Liver (tissue), 8 donors: ENCODE measurements at regions not wholly inside any gene's neighbourhood (a gene's known extent, or its start where the extent isn't known, plus 50 kb on each side); places are given as distances from the start of the nearest gene placed in this dataset.

Source experiments
- DNase-seq: peaks from one replicate; pipeline ENCODE4 v3.0.0-alpha.2; 2017; ENCODE audit warnings: low spot score
- H3K27ac ChIP-seq, 2 donors: one replicate each; pipeline ENCODE4 v1.7.0; 2013; ENCODE audit warnings: inconsistent platforms in 2 of 2, low read length in 2 of 2, control low read depth in 1 of 2, low read depth in 1 of 2, mild to moderate bottlenecking in 1 of 2
- H3K27me3 ChIP-seq, 4 donors: one replicate each; pipeline versions ENCODE4 v1.6.1 to v1.7.0; 2013; ENCODE audit warnings: low read length in 3 of 4, inconsistent platforms in 1 of 4, mild to moderate bottlenecking in 1 of 4, moderate library complexity in 1 of 4; ENCODE audit not compliant: control insufficient read depth in 4 of 4, insufficient read depth in 4 of 4
- H3K36me3 ChIP-seq, 4 donors: one replicate each; pipeline versions ENCODE4 v1.6.1 to v1.7.0; 2013; ENCODE audit warnings: low read length in 3 of 4, mild to moderate bottlenecking in 3 of 4, low read depth in 1 of 4, moderate library complexity in 1 of 4; ENCODE audit not compliant: control insufficient read depth in 4 of 4, insufficient read depth in 3 of 4
- H3K4me1 ChIP-seq, 4 donors: one replicate each; pipeline versions ENCODE4 v1.6.1 to v1.7.0; 2013; ENCODE audit warnings: low read length in 3 of 4, mild to moderate bottlenecking in 3 of 4, moderate library complexity in 1 of 4; ENCODE audit not compliant: control insufficient read depth in 4 of 4, insufficient read depth in 4 of 4
- H3K4me3 ChIP-seq, 3 donors: one replicate each; pipeline versions ENCODE4 v1.6.1 to v1.7.0; 2013; ENCODE audit warnings: low read length in 3 of 3, control low read depth in 1 of 3, low read depth in 1 of 3, mild to moderate bottlenecking in 1 of 3
- H3K9ac ChIP-seq, 2 donors: one replicate each; pipeline ENCODE4 v1.7.0; 2013; ENCODE audit warnings: low read length in 2 of 2, mild to moderate bottlenecking in 2 of 2, moderate library complexity in 2 of 2, control low read depth in 1 of 2, low read depth in 1 of 2
- H3K9me3 ChIP-seq, 4 donors: one replicate each; pipeline versions ENCODE4 v1.6.1 to v1.7.0; 2013; ENCODE audit warnings: low read length in 3 of 4; ENCODE audit not compliant: control insufficient read depth in 4 of 4
- ATF3 ChIP-seq: IDR thresholded peaks from 2 replicates; pipeline ENCODE4 v1.6.1; 2016; ENCODE audit warnings: antibody characterized with exemption
- CTCF ChIP-seq: fragments of 150-350 bp; IDR thresholded peaks from 2 replicates; pipeline ENCODE4 v1.5.1; 2017; ENCODE audit warnings: improper control_type of control experiment, low read depth, low read length; ENCODE audit not compliant: missing input control
- EGR1 ChIP-seq, 2 donors: IDR thresholded peaks; 2 replicates each; pipeline ENCODE4 v1.6.1; 2016 to 2018; ENCODE audit warnings: antibody characterized with exemption in 2 of 2, low read depth in 2 of 2
- FOXA1 ChIP-seq: IDR thresholded peaks from 2 replicates; pipeline ENCODE4 v1.6.1; 2016; ENCODE audit warnings: antibody characterized with exemption
- FOXA2 ChIP-seq: IDR thresholded peaks from 2 replicates; pipeline ENCODE4 v1.6.1; 2016; ENCODE audit warnings: antibody characterized with exemption
- GABPA ChIP-seq, 2 donors: IDR thresholded peaks in 1 of 2; conservative IDR thresholded peaks in 1 of 2; 2 replicates each; pipeline ENCODE4 v1.6.1; 2016; ENCODE audit warnings: antibody characterized with exemption in 2 of 2, mild to moderate bottlenecking in 1 of 2, moderate library complexity in 1 of 2
- HNF4A ChIP-seq, 2 donors: conservative IDR thresholded peaks; 2 replicates each; pipeline ENCODE4 v1.6.1; 2016; ENCODE audit warnings: antibody characterized with exemption in 2 of 2, mild to moderate bottlenecking in 2 of 2
- HNF4G ChIP-seq: IDR thresholded peaks from 2 replicates; pipeline ENCODE4 v1.6.1; 2016; ENCODE audit warnings: antibody characterized with exemption
- JUND ChIP-seq, 2 donors: IDR thresholded peaks; 2 replicates each; pipeline ENCODE4 v1.6.1; 2016; ENCODE audit warnings: antibody characterized with exemption in 2 of 2
- MAX ChIP-seq: IDR thresholded peaks from 2 replicates; pipeline ENCODE4 v1.6.1; 2016; ENCODE audit warnings: antibody characterized with exemption
- NR2F2 ChIP-seq: IDR thresholded peaks from 2 replicates; pipeline ENCODE4 v1.6.1; 2016; ENCODE audit warnings: antibody characterized with exemption
- RAD21 ChIP-seq, 2 donors: IDR thresholded peaks; 2 replicates each; pipeline ENCODE4 v1.6.1; 2016; ENCODE audit warnings: antibody characterized with exemption in 2 of 2, mild to moderate bottlenecking in 2 of 2
- RXRA ChIP-seq, 2 donors: IDR thresholded peaks; 2 replicates each; pipeline ENCODE4 v1.6.1; 2017 to 2018; ENCODE audit warnings: antibody characterized with exemption in 2 of 2, mild to moderate bottlenecking in 1 of 2
- SP1 ChIP-seq: IDR thresholded peaks from 2 replicates; pipeline ENCODE4 v1.6.1; 2018; ENCODE audit warnings: antibody characterized with exemption, mild to moderate bottlenecking
- TAF1 ChIP-seq: conservative IDR thresholded peaks from 2 replicates; pipeline ENCODE4 v1.6.1; 2016; ENCODE audit warnings: antibody characterized with exemption, mild to moderate bottlenecking
- YY1 ChIP-seq: IDR thresholded peaks from 2 replicates; pipeline ENCODE4 v1.6.1; 2016; ENCODE audit warnings: antibody characterized with exemption, mild to moderate bottlenecking
- ZBTB33 ChIP-seq: IDR thresholded peaks from 2 replicates; pipeline ENCODE4 v1.6.1; 2016; ENCODE audit warnings: antibody characterized with exemption
- WGBS: extraction: QIAGEN DNeasy Blood & Tissue Kit; methylation state at CpG from one replicate; pipeline ENCODE4 v1.1.7; 2013; 5-methylcytosine and 5-hydroxymethylcytosine counted together
- TF ChIP-seq, protein P1 (sequence below): IDR thresholded peaks from 2 replicates; pipeline ENCODE4 v1.6.1; 2016; ENCODE audit warnings: antibody characterized with exemption, mild to moderate bottlenecking
- donor health status: healthy.
- donor health status: healthy.
- donor health status: healthy.
- donor health status: healthy.
- donor health status: healthy.

GRCh38 chr10:130696870-130697269, 560.7 kb downstream of the GLRX3 start:
- no peak for DNase-seq
- H3K9ac ChIP-seq, result no peak overlapping the region
- no peak overlapping the region for H3K27ac ChIP-seq
- no peak for TF ChIP-seq GABPA (IDR thresholded peaks at IDR 0.05 in 1 of 2, conservative IDR thresholded peaks at IDR 0.05 in 1 of 2)
- TF ChIP-seq JUND (IDR thresholded peaks at IDR 0.05), result no peak
- no peak for TF ChIP-seq HNF4G
- no peak for TF ChIP-seq RXRA (IDR thresholded peaks at IDR 0.05)
- TF ChIP-seq YY1, result no peak
- TF ChIP-seq, protein P1, sequence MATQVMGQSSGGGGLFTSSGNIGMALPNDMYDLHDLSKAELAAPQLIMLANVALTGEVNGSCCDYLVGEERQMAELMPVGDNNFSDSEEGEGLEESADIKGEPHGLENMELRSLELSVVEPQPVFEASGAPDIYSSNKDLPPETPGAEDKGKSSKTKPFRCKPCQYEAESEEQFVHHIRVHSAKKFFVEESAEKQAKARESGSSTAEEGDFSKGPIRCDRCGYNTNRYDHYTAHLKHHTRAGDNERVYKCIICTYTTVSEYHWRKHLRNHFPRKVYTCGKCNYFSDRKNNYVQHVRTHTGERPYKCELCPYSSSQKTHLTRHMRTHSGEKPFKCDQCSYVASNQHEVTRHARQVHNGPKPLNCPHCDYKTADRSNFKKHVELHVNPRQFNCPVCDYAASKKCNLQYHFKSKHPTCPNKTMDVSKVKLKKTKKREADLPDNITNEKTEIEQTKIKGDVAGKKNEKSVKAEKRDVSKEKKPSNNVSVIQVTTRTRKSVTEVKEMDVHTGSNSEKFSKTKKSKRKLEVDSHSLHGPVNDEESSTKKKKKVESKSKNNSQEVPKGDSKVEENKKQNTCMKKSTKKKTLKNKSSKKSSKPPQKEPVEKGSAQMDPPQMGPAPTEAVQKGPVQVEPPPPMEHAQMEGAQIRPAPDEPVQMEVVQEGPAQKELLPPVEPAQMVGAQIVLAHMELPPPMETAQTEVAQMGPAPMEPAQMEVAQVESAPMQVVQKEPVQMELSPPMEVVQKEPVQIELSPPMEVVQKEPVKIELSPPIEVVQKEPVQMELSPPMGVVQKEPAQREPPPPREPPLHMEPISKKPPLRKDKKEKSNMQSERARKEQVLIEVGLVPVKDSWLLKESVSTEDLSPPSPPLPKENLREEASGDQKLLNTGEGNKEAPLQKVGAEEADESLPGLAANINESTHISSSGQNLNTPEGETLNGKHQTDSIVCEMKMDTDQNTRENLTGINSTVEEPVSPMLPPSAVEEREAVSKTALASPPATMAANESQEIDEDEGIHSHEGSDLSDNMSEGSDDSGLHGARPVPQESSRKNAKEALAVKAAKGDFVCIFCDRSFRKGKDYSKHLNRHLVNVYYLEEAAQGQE, result no peak
- TF ChIP-seq EGR1 (IDR thresholded peaks at IDR 0.05; ENCODE audit: low read depth in 2 of 2), result no peak
- TF ChIP-seq NR2F2, result no peak
- TF ChIP-seq SP1, result no peak
- no peak for TF ChIP-seq FOXA1
- no peak for TF ChIP-seq FOXA2
- no peak for TF ChIP-seq TAF1
- no peak for TF ChIP-seq HNF4A (conservative IDR thresholded peaks at IDR 0.05)
- TF ChIP-seq ZBTB33, result no peak
- no peak for TF ChIP-seq RAD21 (IDR thresholded peaks at IDR 0.05)
- WGBS, result 90% methylated on average over 9 of the region's 9 CpGs
- H3K27me3 ChIP-seq, result peaks cover 0 to 3% (median 0%) of the 10 kb centered on the region in 4 donors
- no peak overlapping the region for H3K4me3 ChIP-seq
- H3K36me3 ChIP-seq, result no peaks in the 10 kb centered on the region
- H3K9me3 ChIP-seq, result no peaks in the 10 kb centered on the region
- no peaks in the 10 kb centered on the region for H3K4me1 ChIP-seq

DNA sequence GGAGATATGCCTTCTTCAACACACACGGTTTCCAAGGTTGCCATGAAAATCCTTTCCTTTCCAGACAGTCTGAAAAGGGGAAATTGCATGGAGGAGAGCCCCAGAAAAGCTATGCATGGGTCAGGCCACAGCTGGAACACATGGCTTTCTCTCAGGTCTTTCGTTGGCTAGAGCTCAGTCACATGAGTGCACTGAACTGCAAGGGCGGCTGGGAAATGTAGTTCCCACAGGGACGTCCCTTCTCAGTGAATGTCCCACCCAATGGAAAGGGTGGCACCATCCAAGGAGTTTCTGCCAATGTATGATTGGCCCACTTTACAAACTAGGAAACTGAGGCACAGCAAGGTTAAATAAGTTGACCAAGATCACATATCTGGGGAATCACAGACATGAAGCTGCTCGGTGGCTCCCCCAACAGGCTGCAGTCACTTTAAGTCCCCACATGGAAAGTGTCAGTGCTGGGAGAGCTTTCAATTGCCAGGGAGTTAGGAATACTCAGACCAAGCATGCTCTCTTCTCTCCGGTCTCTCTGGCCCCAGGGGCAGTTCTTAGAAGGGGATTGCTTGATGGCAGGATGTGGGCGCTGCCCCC, 571.3 kb downstream of the GLRX3 start:
- peaks cover 0 to 7% (median 0%) of the 10 kb centered on the region in 4 donors for H3K27me3 ChIP-seq
- H3K4me1 ChIP-seq, result no peaks in the 10 kb centered on the region
- WGBS, result 75% methylated on average over 7 of the region's 7 CpGs
- DNase-seq, result no peak
- H3K4me3 ChIP-seq, result no peak overlapping the region
- H3K9me3 ChIP-seq, result no peaks in the 10 kb centered on the region
- TF ChIP-seq MAX (no peak), ATF3 (no peak), EGR1 (IDR thresholded peaks at IDR 0.05; ENCODE audit: low read depth in 2 of 2) (no peak), ZBTB33 (no peak), CTCF (no peak), FOXA2 (no peak), HNF4A (conservative IDR thresholded peaks at IDR 0.05) (no peak), RXRA (IDR thresholded peaks at IDR 0.05) (no peak), RAD21 (IDR thresholded peaks at IDR 0.05) (no peak), NR2F2 (no peak), JUND (IDR thresholded peaks at IDR 0.05) (no peak), GABPA (IDR thresholded peaks at IDR 0.05 in 1 of 2, conservative IDR thresholded peaks at IDR 0.05 in 1 of 2) (no peak)
- TF ChIP-seq, protein P1, result no peak
- no peak overlapping the region for H3K27ac ChIP-seq
- H3K36me3 ChIP-seq, result no peaks in the 10 kb centered on the region
- no peak overlapping the region for H3K9ac ChIP-seq
